H9 (cell line): ENCODE measurements at regions not wholly inside any gene's neighbourhood (a gene's known extent, or its start where the extent isn't known, plus 50 kb on each side); places are given as distances from the start of the nearest gene placed in this dataset.

Source experiments
- DNase-seq: peaks from one replicate; pipeline ENCODE4 v3.0.0-alpha.2; 2017
- H2AFZ ChIP-seq: one replicate; pipeline ENCODE4 v1.6.1; 2013; ENCODE audit warnings: mild to moderate bottlenecking, low read length, control low read depth, moderate library complexity
- H2AK5ac ChIP-seq: 2 replicates; pipeline ENCODE4 v1.6.1; 2013; ENCODE audit warnings: low read length, control low read depth, mixed read lengths; ENCODE audit not compliant: insufficient read length
- H2BK120ac ChIP-seq: one replicate; pipeline ENCODE4 v1.6.1; 2013; ENCODE audit warnings: low read depth, mild to moderate bottlenecking, low read length, control low read depth, inconsistent platforms; ENCODE audit not compliant: poor library complexity, severe bottlenecking
- H2BK12ac ChIP-seq: 2 replicates; pipeline ENCODE4 v1.6.1; 2013; ENCODE audit warnings: low read length, control low read depth, mixed read lengths, low read depth; ENCODE audit not compliant: insufficient read length
- H2BK15ac ChIP-seq: 2 replicates; pipeline ENCODE4 v1.6.1; 2013; ENCODE audit warnings: low read depth, low read length, control low read depth
- H2BK20ac ChIP-seq: one replicate; pipeline ENCODE4 v1.6.1; 2013; ENCODE audit warnings: low read depth, mild to moderate bottlenecking, low read length, control low read depth, inconsistent platforms; ENCODE audit not compliant: poor library complexity, severe bottlenecking
- H2BK5ac ChIP-seq: 2 replicates; pipeline ENCODE4 v1.6.1; 2013; ENCODE audit warnings: low read length, control low read depth, mixed read lengths; ENCODE audit not compliant: insufficient read length
- H3K14ac ChIP-seq: 2 replicates; pipeline ENCODE4 v1.6.1; 2013; ENCODE audit warnings: low read length, control low read depth; ENCODE audit not compliant: insufficient read depth
- H3K18ac ChIP-seq: 2 replicates; pipeline ENCODE4 v1.6.1; 2013; ENCODE audit warnings: low read depth, mild to moderate bottlenecking, mixed read lengths, low read length, control low read depth; ENCODE audit not compliant: insufficient read length
- H3K23ac ChIP-seq: 2 replicates; pipeline ENCODE4 v1.6.1; 2013; ENCODE audit warnings: low read length, control low read depth, mixed read lengths, low read depth; ENCODE audit not compliant: insufficient read length
- H3K23me2 ChIP-seq: 2 replicates; pipeline ENCODE4 v1.6.1; 2013; ENCODE audit warnings: low read depth, mild to moderate bottlenecking, mixed read lengths, low read length, control low read depth; ENCODE audit not compliant: insufficient read length, poor library complexity, severe bottlenecking
- H3K27ac ChIP-seq: 2 replicates; pipeline ENCODE4 v1.5.1; 2013; ENCODE audit warnings: low read length, control low read depth, mixed read lengths, low read depth; ENCODE audit not compliant: insufficient read length
- H3K27me3 ChIP-seq: 2 replicates; pipeline ENCODE4 v1.6.1; 2013; ENCODE audit warnings: low read length, control low read depth, inconsistent platforms; ENCODE audit not compliant: insufficient read depth
- H3K4ac ChIP-seq: 2 replicates; pipeline ENCODE4 v1.6.1; 2013; ENCODE audit warnings: low read depth, mild to moderate bottlenecking, control low read depth, inconsistent platforms, low read length, moderate library complexity
- H3K4me1 ChIP-seq: 2 replicates; pipeline ENCODE4 v1.6.1; 2013; ENCODE audit warnings: low read length, control low read depth, inconsistent platforms; ENCODE audit not compliant: insufficient read depth
- H3K4me2 ChIP-seq: 2 replicates; pipeline ENCODE4 v1.6.1; 2013; ENCODE audit warnings: low read length, control low read depth, mixed read lengths; ENCODE audit not compliant: insufficient read length, insufficient read depth
- H3K56ac ChIP-seq: 2 replicates; pipeline ENCODE4 v1.6.1; 2013; ENCODE audit warnings: low read depth, mild to moderate bottlenecking, mixed read lengths, low read length, control low read depth; ENCODE audit not compliant: insufficient read length
- H3K79me1 ChIP-seq: 2 replicates; pipeline ENCODE4 v1.6.1; 2013; ENCODE audit warnings: low read depth, mild to moderate bottlenecking, moderate library complexity, low read length, control low read depth, inconsistent platforms; ENCODE audit not compliant: insufficient read depth, poor library complexity, severe bottlenecking
- H3K79me2 ChIP-seq: 2 replicates; pipeline ENCODE4 v1.6.1; 2013; ENCODE audit warnings: low read length, control low read depth, inconsistent platforms; ENCODE audit not compliant: insufficient read depth
- H3K9ac ChIP-seq: 2 replicates; pipeline ENCODE4 v1.6.1; 2013; ENCODE audit warnings: low read length, control low read depth, mixed read lengths; ENCODE audit not compliant: insufficient read length; ENCODE audit errors: extremely low read depth
- H3K9me3 ChIP-seq: one replicate; pipeline ENCODE4 v1.6.1; 2013; ENCODE audit warnings: low read depth, low read length, inconsistent platforms; ENCODE audit not compliant: control insufficient read depth
- H3T11ph ChIP-seq: one replicate; pipeline ENCODE4 v1.6.1; 2013; ENCODE audit warnings: mild to moderate bottlenecking, low read length, control low read depth, inconsistent platforms
- H4K20me1 ChIP-seq: one replicate; pipeline ENCODE4 v1.6.1; 2013; ENCODE audit not compliant: control insufficient read depth, insufficient read length, insufficient read depth
- H4K5ac ChIP-seq: 2 replicates; pipeline ENCODE4 v1.6.1; 2013; ENCODE audit warnings: low read depth, mild to moderate bottlenecking, mixed read lengths, low read length, control low read depth; ENCODE audit not compliant: insufficient read length
- H4K8ac ChIP-seq: replicated peaks from 2 replicates; pipeline ENCODE4 v1.6.1; 2013; ENCODE audit warnings: low read length, control low read depth, mixed read lengths, low read depth; ENCODE audit not compliant: insufficient read length
- H4K91ac ChIP-seq: 2 replicates; pipeline ENCODE4 v1.6.1; 2013; ENCODE audit warnings: low read depth, mild to moderate bottlenecking, moderate library complexity, mixed read lengths, low read length, control low read depth; ENCODE audit not compliant: insufficient read length
- H3K27ac Mint-ChIP-seq, 3 experiments: 2 replicates in 2 of 3; 3 replicates in 1 of 3; pipeline ENCODE4 v1.8.0; 2020 to 2021; ENCODE audit warnings: mixed read lengths in 3 of 3, mild to moderate bottlenecking in 1 of 3, moderate library complexity in 1 of 3
- H3K27me3 Mint-ChIP-seq: 2 replicates; pipeline ENCODE4 v1.8.0; 2021; ENCODE audit warnings: low read depth, mild to moderate bottlenecking, moderate library complexity, mixed read lengths
- H3K36me3 Mint-ChIP-seq, 3 experiments: 2 replicates in 2 of 3; 3 replicates in 1 of 3; pipeline ENCODE4 v1.8.0; 2020 to 2021; ENCODE audit warnings: low read depth in 3 of 3, mixed read lengths in 3 of 3; ENCODE audit not compliant: insufficient read depth in 1 of 3
- H3K4me1 Mint-ChIP-seq, 2 experiments: 2 replicates each; pipeline ENCODE4 v1.8.0; 2020; ENCODE audit warnings: mixed read lengths in 2 of 2
- H3K4me3 Mint-ChIP-seq, 2 experiments: 2 replicates in 1 of 2; 3 replicates in 1 of 2; pipeline ENCODE4 v1.8.0; 2020 to 2021; ENCODE audit warnings: mild to moderate bottlenecking in 2 of 2, mixed read lengths in 2 of 2, moderate library complexity in 1 of 2
- H3K9me3 Mint-ChIP-seq, 2 experiments: 2 replicates in 1 of 2; 3 replicates in 1 of 2; pipeline ENCODE4 v1.8.0; 2020; ENCODE audit warnings: mild to moderate bottlenecking in 2 of 2, mixed read lengths in 2 of 2, moderate library complexity in 1 of 2
- WGBS: extraction: QIAGEN DNeasy Blood & Tissue Kit; methylation state at CpG from one replicate; pipeline ENCODE4 v1.1.7; 2013; ENCODE audit warnings: missing lambda C conversion rate, low lambda C conversion rate, mixed read lengths; ENCODE audit not compliant: insufficient read length; ENCODE audit errors: extremely low coverage; 5-methylcytosine and 5-hydroxymethylcytosine counted together
- TF ChIP-seq, protein P1 (sequence below): fragments of 200-600 bp; sonication (generic); conservative IDR thresholded peaks from 3 replicates; pipeline ENCODE4 v1.8.0; 2021; ENCODE audit warnings: antibody characterized with exemption, mild to moderate bottlenecking

DNA sequence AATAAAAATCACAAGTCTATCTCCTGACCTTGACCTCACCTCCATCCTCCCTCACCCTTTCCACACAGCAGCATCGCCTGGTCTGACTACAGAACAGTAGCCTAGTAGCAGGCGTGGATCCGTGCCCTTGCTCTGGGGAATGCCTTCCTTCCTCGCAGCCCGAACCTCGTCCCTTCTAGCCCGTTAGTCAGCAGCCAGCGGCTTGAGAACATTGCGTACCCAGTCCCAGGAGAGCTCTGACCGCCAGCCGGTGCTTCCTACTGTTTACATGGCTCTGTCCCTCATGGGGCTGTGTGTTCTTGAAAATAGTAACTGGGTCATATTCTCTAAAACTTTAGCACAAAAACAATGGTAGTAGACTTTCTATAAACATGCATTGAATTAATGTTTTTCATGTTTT is 682.7 kb upstream of the IGFBP3 start:
- Histone ChIP-seq H3K56ac (no peak overlapping the region), H2BK15ac (no peak overlapping the region), H3K9me3 (no peaks in the 10 kb centered on the region), H3K23ac (no peak overlapping the region), H3K4me1 (no peaks in the 10 kb centered on the region), H3K14ac (peak overlapping the region; percentile 61; the same call in 1 of the 2 replicates), H3K18ac (no peak overlapping the region), H3K4me2 (no peak overlapping the region), H2BK5ac (no peak overlapping the region), H3K79me1 (no peaks in the 10 kb centered on the region), H3K27ac (no peak overlapping the region), H3K9ac (no peak overlapping the region), H2BK120ac (no peak overlapping the region), H2AFZ (no peak overlapping the region), H2BK20ac (no peak overlapping the region), H3K4ac (no peak overlapping the region), H3K23me2 (no peaks in the 10 kb centered on the region), H2AK5ac (no peak overlapping the region), H3K79me2 (no peaks in the 10 kb centered on the region), H3K27me3 (no peaks in the 10 kb centered on the region), H2BK12ac (no peak overlapping the region), H4K8ac (peak overlapping the region; percentile 46), H3T11ph (no peak overlapping the region), H4K5ac (peak overlapping the region; percentile 61), H4K20me1 (peaks cover 4% of the 10 kb centered on the region), H4K91ac (no peak overlapping the region)
- no peak for DNase-seq
- no peaks in the 10 kb centered on the region; a peak in 1 of 5 replicates for H3K9me3 Mint-ChIP-seq
- no peak overlapping the region for H3K4me3 Mint-ChIP-seq
- no peaks in the 10 kb centered on the region for H3K36me3 Mint-ChIP-seq
- no peaks in the 10 kb centered on the region for H3K27me3 Mint-ChIP-seq
- TF ChIP-seq, protein P1, sequence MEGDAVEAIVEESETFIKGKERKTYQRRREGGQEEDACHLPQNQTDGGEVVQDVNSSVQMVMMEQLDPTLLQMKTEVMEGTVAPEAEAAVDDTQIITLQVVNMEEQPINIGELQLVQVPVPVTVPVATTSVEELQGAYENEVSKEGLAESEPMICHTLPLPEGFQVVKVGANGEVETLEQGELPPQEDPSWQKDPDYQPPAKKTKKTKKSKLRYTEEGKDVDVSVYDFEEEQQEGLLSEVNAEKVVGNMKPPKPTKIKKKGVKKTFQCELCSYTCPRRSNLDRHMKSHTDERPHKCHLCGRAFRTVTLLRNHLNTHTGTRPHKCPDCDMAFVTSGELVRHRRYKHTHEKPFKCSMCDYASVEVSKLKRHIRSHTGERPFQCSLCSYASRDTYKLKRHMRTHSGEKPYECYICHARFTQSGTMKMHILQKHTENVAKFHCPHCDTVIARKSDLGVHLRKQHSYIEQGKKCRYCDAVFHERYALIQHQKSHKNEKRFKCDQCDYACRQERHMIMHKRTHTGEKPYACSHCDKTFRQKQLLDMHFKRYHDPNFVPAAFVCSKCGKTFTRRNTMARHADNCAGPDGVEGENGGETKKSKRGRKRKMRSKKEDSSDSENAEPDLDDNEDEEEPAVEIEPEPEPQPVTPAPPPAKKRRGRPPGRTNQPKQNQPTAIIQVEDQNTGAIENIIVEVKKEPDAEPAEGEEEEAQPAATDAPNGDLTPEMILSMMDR, result no peak
- peaks cover 0 to 6% of the 10 kb centered on the region in 2 experiments; a peak in 1 of 4 replicates for H3K4me1 Mint-ChIP-seq
- peak overlapping the region in 1 of 3 experiments; percentile 88; a peak in 3 of 7 replicates for H3K27ac Mint-ChIP-seq
- no CpG with 5 or more reads among the region's 11 CpGs for WGBS
